HL-60 (cell line): ENCODE measurements at regions not wholly inside any gene's neighbourhood (a gene's known extent, or its start where the extent isn't known, plus 50 kb on each side); places are given as distances from the start of the nearest gene placed in this dataset.

ENCODE experiments used
- DNase-seq, 2 experiments: peaks; one replicate each; pipeline ENCODE4 v3.0.0-alpha.2; 2010 to 2020; ENCODE audit warnings: low read depth in 1 of 2, low spot score in 1 of 2
- H3K27ac ChIP-seq: fragments of 250-450 bp; sonication (Bioruptor Pico); replicated peaks from 2 replicates; pipeline ENCODE4 v1.5.1; 2020; ENCODE audit warnings: mild to moderate bottlenecking, moderate library complexity
- H3K27me3 ChIP-seq: fragments of 250-450 bp; sonication (Bioruptor Pico); 2 replicates; pipeline ENCODE4 v1.5.1; 2021; ENCODE audit warnings: mild to moderate bottlenecking, moderate library complexity; ENCODE audit not compliant: insufficient read depth, poor library complexity, severe bottlenecking
- H3K4me3 ChIP-seq: replicated peaks from 2 replicates; pipeline ENCODE4 v1.5.1; 2011; ENCODE audit warnings: mild to moderate bottlenecking, control low read depth, low read length; ENCODE audit not compliant: insufficient read depth
- GABPA ChIP-seq: IDR thresholded peaks from 2 replicates; pipeline ENCODE4 v1.6.1; 2012; ENCODE audit warnings: low read depth
- POLR2AphosphoS5 ChIP-seq: IDR thresholded peaks from 2 replicates; pipeline ENCODE4 v1.6.1; 2012; ENCODE audit warnings: low read depth
- SPI1 ChIP-seq: IDR thresholded peaks from 2 replicates; pipeline ENCODE4 v1.6.1; 2012; ENCODE audit warnings: low read depth, mild to moderate bottlenecking, borderline replicate concordance
- TF ChIP-seq, protein P1 (sequence below): IDR thresholded peaks from 2 replicates; pipeline ENCODE4 v1.6.1; 2012; ENCODE audit warnings: low read depth; ENCODE audit not compliant: insufficient replicate concordance
- TF ChIP-seq, protein P2 (sequence below): IDR thresholded peaks from one replicate; pipeline ENCODE4 v1.5.1; 2011; ENCODE audit warnings: low read length, control low read depth, inconsistent platforms; ENCODE audit not compliant: insufficient read depth

DNA sequence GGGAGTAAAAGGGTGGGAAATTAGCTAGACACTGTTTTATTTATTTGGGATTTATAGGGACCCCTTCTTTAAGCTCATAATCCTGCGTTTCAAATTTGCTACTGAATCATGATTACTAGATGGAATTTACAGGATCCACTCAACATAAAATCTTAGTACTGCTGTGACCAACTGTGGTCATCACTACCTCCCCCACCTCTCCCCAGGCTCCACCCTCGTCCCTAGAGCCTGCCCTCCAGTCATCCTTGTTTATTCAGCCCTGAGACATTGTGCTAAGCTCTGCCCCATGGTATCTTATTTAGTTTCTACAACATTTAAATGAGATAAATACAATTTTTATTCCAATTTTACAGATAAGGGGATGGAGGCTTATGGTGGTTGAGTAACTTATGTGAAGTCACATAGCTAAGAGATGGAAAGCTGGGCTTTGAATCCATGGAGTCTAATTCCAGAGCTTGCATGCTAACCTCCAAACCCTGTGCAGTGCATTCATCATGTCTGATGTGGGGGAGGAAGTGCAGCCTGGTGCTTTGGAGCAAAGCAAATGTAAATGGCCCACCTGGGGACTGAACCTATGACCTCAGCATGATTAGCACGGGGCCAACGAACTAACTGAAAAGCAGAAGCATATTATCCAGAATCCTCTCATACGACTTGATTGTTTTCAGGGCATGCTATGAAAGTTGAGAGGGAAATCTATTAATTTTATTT is 502.4 kb downstream of the TMEM182 start:
- TF ChIP-seq SPI1 (no peak), POLR2AphosphoS5 (no peak), GABPA (no peak)
- TF ChIP-seq, protein P1, sequence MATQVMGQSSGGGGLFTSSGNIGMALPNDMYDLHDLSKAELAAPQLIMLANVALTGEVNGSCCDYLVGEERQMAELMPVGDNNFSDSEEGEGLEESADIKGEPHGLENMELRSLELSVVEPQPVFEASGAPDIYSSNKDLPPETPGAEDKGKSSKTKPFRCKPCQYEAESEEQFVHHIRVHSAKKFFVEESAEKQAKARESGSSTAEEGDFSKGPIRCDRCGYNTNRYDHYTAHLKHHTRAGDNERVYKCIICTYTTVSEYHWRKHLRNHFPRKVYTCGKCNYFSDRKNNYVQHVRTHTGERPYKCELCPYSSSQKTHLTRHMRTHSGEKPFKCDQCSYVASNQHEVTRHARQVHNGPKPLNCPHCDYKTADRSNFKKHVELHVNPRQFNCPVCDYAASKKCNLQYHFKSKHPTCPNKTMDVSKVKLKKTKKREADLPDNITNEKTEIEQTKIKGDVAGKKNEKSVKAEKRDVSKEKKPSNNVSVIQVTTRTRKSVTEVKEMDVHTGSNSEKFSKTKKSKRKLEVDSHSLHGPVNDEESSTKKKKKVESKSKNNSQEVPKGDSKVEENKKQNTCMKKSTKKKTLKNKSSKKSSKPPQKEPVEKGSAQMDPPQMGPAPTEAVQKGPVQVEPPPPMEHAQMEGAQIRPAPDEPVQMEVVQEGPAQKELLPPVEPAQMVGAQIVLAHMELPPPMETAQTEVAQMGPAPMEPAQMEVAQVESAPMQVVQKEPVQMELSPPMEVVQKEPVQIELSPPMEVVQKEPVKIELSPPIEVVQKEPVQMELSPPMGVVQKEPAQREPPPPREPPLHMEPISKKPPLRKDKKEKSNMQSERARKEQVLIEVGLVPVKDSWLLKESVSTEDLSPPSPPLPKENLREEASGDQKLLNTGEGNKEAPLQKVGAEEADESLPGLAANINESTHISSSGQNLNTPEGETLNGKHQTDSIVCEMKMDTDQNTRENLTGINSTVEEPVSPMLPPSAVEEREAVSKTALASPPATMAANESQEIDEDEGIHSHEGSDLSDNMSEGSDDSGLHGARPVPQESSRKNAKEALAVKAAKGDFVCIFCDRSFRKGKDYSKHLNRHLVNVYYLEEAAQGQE = no peak
- TF ChIP-seq, protein P2, sequence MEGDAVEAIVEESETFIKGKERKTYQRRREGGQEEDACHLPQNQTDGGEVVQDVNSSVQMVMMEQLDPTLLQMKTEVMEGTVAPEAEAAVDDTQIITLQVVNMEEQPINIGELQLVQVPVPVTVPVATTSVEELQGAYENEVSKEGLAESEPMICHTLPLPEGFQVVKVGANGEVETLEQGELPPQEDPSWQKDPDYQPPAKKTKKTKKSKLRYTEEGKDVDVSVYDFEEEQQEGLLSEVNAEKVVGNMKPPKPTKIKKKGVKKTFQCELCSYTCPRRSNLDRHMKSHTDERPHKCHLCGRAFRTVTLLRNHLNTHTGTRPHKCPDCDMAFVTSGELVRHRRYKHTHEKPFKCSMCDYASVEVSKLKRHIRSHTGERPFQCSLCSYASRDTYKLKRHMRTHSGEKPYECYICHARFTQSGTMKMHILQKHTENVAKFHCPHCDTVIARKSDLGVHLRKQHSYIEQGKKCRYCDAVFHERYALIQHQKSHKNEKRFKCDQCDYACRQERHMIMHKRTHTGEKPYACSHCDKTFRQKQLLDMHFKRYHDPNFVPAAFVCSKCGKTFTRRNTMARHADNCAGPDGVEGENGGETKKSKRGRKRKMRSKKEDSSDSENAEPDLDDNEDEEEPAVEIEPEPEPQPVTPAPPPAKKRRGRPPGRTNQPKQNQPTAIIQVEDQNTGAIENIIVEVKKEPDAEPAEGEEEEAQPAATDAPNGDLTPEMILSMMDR = no peak
- H3K27ac ChIP-seq = no peak overlapping the region
- no peak overlapping the region for H3K4me3 ChIP-seq
- no peak for DNase-seq
- H3K27me3 ChIP-seq = no peaks in the 10 kb centered on the region

DNA sequence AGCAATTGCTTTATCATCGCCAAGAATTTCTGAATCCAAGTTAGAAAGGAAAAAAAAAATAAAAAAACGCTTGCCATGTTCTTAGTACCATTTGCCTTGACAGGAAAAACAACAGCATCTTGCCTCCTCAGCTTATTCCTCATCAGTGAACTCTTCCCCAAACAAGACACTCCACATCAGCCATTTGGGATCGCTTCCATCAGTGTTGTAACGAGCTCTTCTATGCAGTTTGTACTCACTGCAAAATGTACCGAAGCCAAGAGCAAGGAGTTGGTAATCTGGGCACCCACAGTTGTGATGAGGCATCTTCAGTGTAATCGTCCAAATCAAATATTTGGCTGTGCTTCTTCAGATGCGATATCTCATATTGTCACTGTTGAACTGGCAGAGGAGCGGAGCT is 503.7 kb downstream of the TMEM182 start:
- DNase-seq = no peak
- Histone ChIP-seq H3K4me3 (no peak overlapping the region), H3K27ac (no peak overlapping the region), H3K27me3 (no peaks in the 10 kb centered on the region)
- TF ChIP-seq GABPA (no peak), POLR2AphosphoS5 (no peak), SPI1 (no peak)
- TF ChIP-seq, protein P2 = no peak
- TF ChIP-seq, protein P1 = no peak

DNA sequence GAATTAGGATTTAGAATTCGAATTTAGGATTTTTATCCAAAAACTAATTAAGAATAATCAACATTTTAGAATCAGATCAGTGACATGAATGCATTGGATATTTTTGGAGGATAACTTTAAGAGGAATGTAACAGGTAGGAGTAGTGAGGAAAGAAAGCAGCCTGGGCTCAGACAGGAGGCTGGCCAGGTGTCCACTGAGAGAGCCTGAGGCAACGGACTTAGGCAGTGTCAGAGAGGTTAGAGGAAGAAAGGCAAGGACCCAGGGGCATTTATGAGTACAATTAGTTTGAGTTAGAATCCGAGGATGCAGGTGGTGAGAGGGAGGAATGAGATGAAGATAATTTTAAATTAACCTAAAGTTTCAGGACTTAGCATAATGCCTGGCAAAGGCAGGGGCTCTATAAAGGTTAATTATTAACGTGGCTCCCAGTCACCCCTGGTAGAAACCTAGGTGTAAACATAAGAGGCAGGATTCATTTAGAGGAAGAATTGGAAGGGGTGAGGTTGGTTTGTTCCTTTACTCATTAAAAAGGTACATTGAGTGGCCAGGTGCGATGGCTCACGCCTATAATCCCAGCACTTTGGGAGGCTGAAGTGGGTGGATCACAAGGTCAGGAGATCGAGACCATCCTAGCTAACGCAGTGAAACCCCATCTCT is 507.1 kb downstream of the TMEM182 start:
- TF ChIP-seq SPI1 = no peak
- TF ChIP-seq, protein P2 = no peak
- no peak for TF ChIP-seq POLR2AphosphoS5
- TF ChIP-seq GABPA = no peak
- TF ChIP-seq, protein P1 = no peak
- no peak for DNase-seq
- H3K27me3 ChIP-seq = no peaks in the 10 kb centered on the region
- no peak overlapping the region for H3K27ac ChIP-seq
- no peak overlapping the region for H3K4me3 ChIP-seq
